HAP-1 (cell line): ENCODE measurements at regions not wholly inside any gene's neighbourhood (a gene's known extent, or its start where the extent isn't known, plus 50 kb on each side); places are given as distances from the start of the nearest gene placed in this dataset.

ENCODE experiments used
- DNase-seq, 2 experiments: peaks; one replicate each; pipeline ENCODE4 v3.0.0-alpha.2; 2016 to 2020; ENCODE audit warnings: low spot score in 2 of 2
- H3K27me3 ChIP-seq: fragments of 250-450 bp; sonication (Bioruptor Pico); 2 replicates; pipeline ENCODE4 v1.5.1; 2020; ENCODE audit warnings: low read depth, mild to moderate bottlenecking, moderate library complexity
- H3K36me3 ChIP-seq: fragments of 250-450 bp; sonication (Bioruptor Pico); replicated peaks from 2 replicates; pipeline ENCODE4 v1.5.1; 2020; ENCODE audit warnings: mild to moderate bottlenecking
- H3K4me1 ChIP-seq: fragments of 250-450 bp; sonication (Bioruptor Pico); 2 replicates; pipeline ENCODE4 v1.5.1; 2020; ENCODE audit warnings: mild to moderate bottlenecking
- H3K4me3 ChIP-seq: fragments of 250-450 bp; sonication (Bioruptor Pico); 2 replicates; pipeline ENCODE4 v1.5.1; 2020; ENCODE audit warnings: mild to moderate bottlenecking, moderate library complexity
- H3K9me3 ChIP-seq: fragments of 250-450 bp; sonication (Bioruptor Pico); 2 replicates; pipeline ENCODE4 v1.5.1; 2020; ENCODE audit warnings: mild to moderate bottlenecking, moderate library complexity
- in situ Hi-C: fragments of 300-500 bp; cut with MboI; formaldehyde crosslinking; loops from 3 replicates; pipeline ENCODE4 v1.14.3; 2020; ENCODE audit warnings: low sequenced_read_pairs, inconsistent platforms, mixed read lengths

GRCh38 chr9:78669591-78669990 is 372.7 kb downstream of the PSAT1 start:
- no peak overlapping the region for H3K4me3 ChIP-seq
- H3K9me3 ChIP-seq, result no peaks in the 10 kb centered on the region
- no peaks in the 10 kb centered on the region for H3K36me3 ChIP-seq
- in situ Hi-C loops, result no loop called here
- no peaks in the 10 kb centered on the region; the same call in 1 of the 2 replicates for H3K27me3 ChIP-seq
- no peaks in the 10 kb centered on the region for H3K4me1 ChIP-seq
- no peak for DNase-seq

- no peak for DNase-seq
- in situ Hi-C loops, result no loop called here
- H3K27me3 ChIP-seq, result no peaks in the 10 kb centered on the region
- no peaks in the 10 kb centered on the region for H3K36me3 ChIP-seq
- H3K9me3 ChIP-seq, result no peaks in the 10 kb centered on the region
- no peak overlapping the region for H3K4me3 ChIP-seq
- H3K4me1 ChIP-seq, result no peaks in the 10 kb centered on the region
Observed at GRCh38 chr9:78671785-78672184, 374.9 kb downstream of the PSAT1 start.

GRCh38 chr9:78674874-78675273 is 377.9 kb downstream of the PSAT1 start:
- Histone ChIP-seq H3K36me3 (no peaks in the 10 kb centered on the region), H3K9me3 (no peaks in the 10 kb centered on the region), H3K4me3 (no peak overlapping the region), H3K27me3 (no peaks in the 10 kb centered on the region), H3K4me1 (no peaks in the 10 kb centered on the region)
- in situ Hi-C loops, result no loop called here
- no peak for DNase-seq

- in situ Hi-C loops, result no loop called here
- DNase-seq, result no peak
- Histone ChIP-seq H3K27me3 (no peaks in the 10 kb centered on the region), H3K9me3 (no peaks in the 10 kb centered on the region), H3K4me1 (no peaks in the 10 kb centered on the region), H3K4me3 (no peak overlapping the region), H3K36me3 (no peaks in the 10 kb centered on the region)
Observed at GRCh38 chr9:78676009-78676408, 379.1 kb downstream of the PSAT1 start.

GRCh38 chr9:78676623-78677022 is 379.7 kb downstream of the PSAT1 start:
- in situ Hi-C loops, result no loop called here
- no peak for DNase-seq
- H3K9me3 ChIP-seq, result no peaks in the 10 kb centered on the region
- no peak overlapping the region for H3K4me3 ChIP-seq
- no peaks in the 10 kb centered on the region for H3K36me3 ChIP-seq
- H3K27me3 ChIP-seq, result no peaks in the 10 kb centered on the region
- H3K4me1 ChIP-seq, result no peaks in the 10 kb centered on the region

GRCh38 chr9:78677326-78677725 is 380.4 kb downstream of the PSAT1 start:
- no peaks in the 10 kb centered on the region for H3K4me1 ChIP-seq
- H3K4me3 ChIP-seq, result no peak overlapping the region
- H3K36me3 ChIP-seq, result no peaks in the 10 kb centered on the region
- no peaks in the 10 kb centered on the region for H3K27me3 ChIP-seq
- H3K9me3 ChIP-seq, result no peaks in the 10 kb centered on the region
- in situ Hi-C loops, result no loop called here
- DNase-seq, result no peak

- Histone ChIP-seq H3K36me3 (no peaks in the 10 kb centered on the region), H3K9me3 (no peaks in the 10 kb centered on the region), H3K27me3 (no peaks in the 10 kb centered on the region), H3K4me3 (no peak overlapping the region), H3K4me1 (no peaks in the 10 kb centered on the region)
- DNase-seq, result no peak
- in situ Hi-C loops, result no loop called here
Observed at GRCh38 chr9:78678877-78679276, 382.0 kb downstream of the PSAT1 start.

- Histone ChIP-seq H3K4me3 (no peak overlapping the region), H3K36me3 (no peaks in the 10 kb centered on the region), H3K4me1 (no peaks in the 10 kb centered on the region), H3K9me3 (no peaks in the 10 kb centered on the region), H3K27me3 (no peaks in the 10 kb centered on the region)
- DNase-seq, result no peak
- in situ Hi-C loops, result no loop called here
Observed at GRCh38 chr9:78680196-78680595, 383.3 kb downstream of the PSAT1 start.

GRCh38 chr9:78682216-78682615 is 385.3 kb downstream of the PSAT1 start:
- in situ Hi-C loops, result no loop called here

GRCh38 chr9:78685471-78685870 is 388.5 kb downstream of the PSAT1 start:
- Histone ChIP-seq H3K36me3 (no peaks in the 10 kb centered on the region), H3K4me1 (no peaks in the 10 kb centered on the region), H3K27me3 (no peaks in the 10 kb centered on the region), H3K4me3 (no peak overlapping the region), H3K9me3 (no peaks in the 10 kb centered on the region)
- DNase-seq, result no peak
- in situ Hi-C loops, result no loop called here

More at GRCh38 chr9:78682216-78682615, 385.3 kb downstream of the PSAT1 start:
- no peak for DNase-seq
- Histone ChIP-seq H3K9me3 (no peaks in the 10 kb centered on the region), H3K36me3 (no peaks in the 10 kb centered on the region), H3K4me1 (no peaks in the 10 kb centered on the region), H3K4me3 (no peak overlapping the region), H3K27me3 (no peaks in the 10 kb centered on the region)

GRCh38 chr9:78688796-78689195 is 391.9 kb downstream of the PSAT1 start:
- in situ Hi-C loops, result no loop called here
- H3K27me3 ChIP-seq, result no peaks in the 10 kb centered on the region
- H3K4me1 ChIP-seq, result no peaks in the 10 kb centered on the region
- no peak overlapping the region for H3K4me3 ChIP-seq
- H3K36me3 ChIP-seq, result no peaks in the 10 kb centered on the region
- H3K9me3 ChIP-seq, result no peaks in the 10 kb centered on the region
- no peak for DNase-seq

- H3K9me3 ChIP-seq, result no peaks in the 10 kb centered on the region
- no peak overlapping the region for H3K4me3 ChIP-seq
- in situ Hi-C loops, result no loop called here
- no peaks in the 10 kb centered on the region for H3K27me3 ChIP-seq
- no peaks in the 10 kb centered on the region for H3K4me1 ChIP-seq
- no peak for DNase-seq
- H3K36me3 ChIP-seq, result no peaks in the 10 kb centered on the region
Observed at GRCh38 chr9:78691542-78691941, 394.6 kb downstream of the PSAT1 start.

- DNase-seq, result no peak
- no peaks in the 10 kb centered on the region for H3K4me1 ChIP-seq
- H3K36me3 ChIP-seq, result no peaks in the 10 kb centered on the region
- no peak overlapping the region for H3K4me3 ChIP-seq
- in situ Hi-C loops, result no loop called here
- H3K9me3 ChIP-seq, result no peaks in the 10 kb centered on the region
- no peaks in the 10 kb centered on the region for H3K27me3 ChIP-seq
Observed at GRCh38 chr9:78692871-78693270, 395.9 kb downstream of the PSAT1 start.

- Histone ChIP-seq H3K4me3 (no peak overlapping the region), H3K36me3 (no peaks in the 10 kb centered on the region), H3K4me1 (no peaks in the 10 kb centered on the region), H3K27me3 (no peaks in the 10 kb centered on the region), H3K9me3 (no peaks in the 10 kb centered on the region)
- in situ Hi-C loops, result no loop called here
- no peak for DNase-seq
Observed at GRCh38 chr9:78694974-78695373, 398.0 kb downstream of the PSAT1 start.

GRCh38 chr9:78695519-78695918 is 398.6 kb downstream of the PSAT1 start:
- Histone ChIP-seq H3K4me3 (no peak overlapping the region), H3K36me3 (no peaks in the 10 kb centered on the region), H3K9me3 (no peaks in the 10 kb centered on the region), H3K27me3 (no peaks in the 10 kb centered on the region), H3K4me1 (no peaks in the 10 kb centered on the region)
- DNase-seq, result no peak
- in situ Hi-C loops, result no loop called here
